Activated T-helper 2 cell treated with anti-CD3 and anti-CD28 coated beads, Interferon-gamma antibody, Interleukin-2, Interleukin-4, amounts not matched to agents 10 μg/mL and 5 μg/mL and 100 μg/mL, durations not matched to agents 14 hours and 24 hours and 36 hours (primary cell): ENCODE measurements at regions not wholly inside any gene's neighbourhood (a gene's known extent, or its start where the extent isn't known, plus 50 kb on each side); places are given as distances from the start of the nearest gene placed in this dataset.

Source experiments
- DNase-seq: peaks from one replicate; pipeline ENCODE4 v3.0.0; 2021; ENCODE audit warnings: low spot score
- H3K27ac Mint-ChIP-seq: one replicate; pipeline ENCODE4 v1.8.0; 2021; ENCODE audit warnings: mixed read lengths
- H3K27me3 Mint-ChIP-seq: one replicate; pipeline ENCODE4 v1.8.0; 2021; ENCODE audit warnings: low read depth, mixed read lengths
- H3K36me3 Mint-ChIP-seq: one replicate; pipeline ENCODE4 v1.8.0; 2021; ENCODE audit warnings: low read depth, mixed read lengths
- H3K4me1 Mint-ChIP-seq: one replicate; pipeline ENCODE4 v1.8.0; 2021; ENCODE audit warnings: low read depth, mixed read lengths
- H3K4me3 Mint-ChIP-seq: one replicate; pipeline ENCODE4 v1.8.0; 2021; ENCODE audit warnings: low read depth, mild to moderate bottlenecking, moderate library complexity, mixed read lengths
- H3K9me3 Mint-ChIP-seq: one replicate; pipeline ENCODE4 v1.8.0; 2021; ENCODE audit warnings: mixed read lengths
- intact Hi-C: fragments of 100-400 bp; cut with micrococcal nuclease; formaldehyde crosslinking; loops from one replicate; pipeline ENCODE4 v1.15.1; 2023

DNA sequence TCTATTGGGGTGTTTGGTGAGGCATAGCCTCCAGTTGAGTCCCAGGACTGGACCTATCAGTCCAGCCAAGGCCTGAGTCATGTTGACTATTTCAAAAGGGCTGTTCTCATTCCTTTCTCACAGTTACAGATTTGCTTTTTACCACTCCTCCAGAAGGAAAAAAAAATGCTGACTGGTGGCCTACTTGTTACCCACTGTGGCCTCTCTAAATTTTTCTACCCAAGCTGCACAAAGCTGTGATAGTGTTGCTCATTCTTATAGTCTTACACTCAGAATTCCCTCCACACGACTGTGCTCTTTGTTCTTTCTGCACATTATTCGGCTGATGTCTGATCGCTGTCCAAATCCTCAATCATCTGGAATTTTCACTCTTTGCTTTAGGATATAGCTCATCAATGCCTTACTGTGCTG is 1142.2 kb downstream of the IGSF11 start:
- intact Hi-C loops: no loop called here
- no peak for DNase-seq
- Mint-ChIP-seq H3K27ac (no peak overlapping the region), H3K36me3 (no peaks in the 10 kb centered on the region), H3K9me3 (no peaks in the 10 kb centered on the region), H3K27me3 (no peaks in the 10 kb centered on the region), H3K4me1 (no peaks in the 10 kb centered on the region), H3K4me3 (no peak overlapping the region)

GRCh38 chr3:117893001-117893400 is 1141.6 kb downstream of the IGSF11 start:
- DNase-seq: no peak

GRCh38 chr3:117893638-117894037 is 1141.0 kb downstream of the IGSF11 start:
- no peaks in the 10 kb centered on the region for H3K4me1 Mint-ChIP-seq
- no peaks in the 10 kb centered on the region for H3K36me3 Mint-ChIP-seq

More at GRCh38 chr3:117893001-117893400, 1141.6 kb downstream of the IGSF11 start:
- no peaks in the 10 kb centered on the region for H3K4me1 Mint-ChIP-seq
- intact Hi-C loops: no loop called here
- no peak overlapping the region for H3K27ac Mint-ChIP-seq
- H3K36me3 Mint-ChIP-seq: no peaks in the 10 kb centered on the region
- H3K27me3 Mint-ChIP-seq: no peaks in the 10 kb centered on the region
- H3K9me3 Mint-ChIP-seq: no peaks in the 10 kb centered on the region
- H3K4me3 Mint-ChIP-seq: no peak overlapping the region

GRCh38 chr3:117898722-117899522 is 1135.7 kb downstream of the IGSF11 start:
- Mint-ChIP-seq H3K27me3 (no peaks in the 10 kb centered on the region), H3K4me3 (no peak overlapping the region), H3K9me3 (peaks cover 4% of the 10 kb centered on the region), H3K36me3 (no peaks in the 10 kb centered on the region), H3K4me1 (no peaks in the 10 kb centered on the region), H3K27ac (no peak overlapping the region)
- intact Hi-C loops: no loop called here
- DNase-seq: no peak

More at GRCh38 chr3:117893638-117894037, 1141.0 kb downstream of the IGSF11 start:
- H3K27ac Mint-ChIP-seq: no peak overlapping the region
- H3K27me3 Mint-ChIP-seq: no peaks in the 10 kb centered on the region
- DNase-seq: no peak
- H3K4me3 Mint-ChIP-seq: no peak overlapping the region
- intact Hi-C loops: no loop called here
- no peaks in the 10 kb centered on the region for H3K9me3 Mint-ChIP-seq

- H3K9me3 Mint-ChIP-seq: peaks cover 4% of the 10 kb centered on the region
- no peak overlapping the region for H3K27ac Mint-ChIP-seq
- DNase-seq: no peak
- no peak overlapping the region for H3K4me3 Mint-ChIP-seq
- intact Hi-C loops: no loop called here
- no peaks in the 10 kb centered on the region for H3K36me3 Mint-ChIP-seq
- H3K4me1 Mint-ChIP-seq: no peaks in the 10 kb centered on the region
- no peaks in the 10 kb centered on the region for H3K27me3 Mint-ChIP-seq
These were observed 1131.4 kb downstream of the IGSF11 start for GRCh38 chr3:117903226-117903625.

DNA sequence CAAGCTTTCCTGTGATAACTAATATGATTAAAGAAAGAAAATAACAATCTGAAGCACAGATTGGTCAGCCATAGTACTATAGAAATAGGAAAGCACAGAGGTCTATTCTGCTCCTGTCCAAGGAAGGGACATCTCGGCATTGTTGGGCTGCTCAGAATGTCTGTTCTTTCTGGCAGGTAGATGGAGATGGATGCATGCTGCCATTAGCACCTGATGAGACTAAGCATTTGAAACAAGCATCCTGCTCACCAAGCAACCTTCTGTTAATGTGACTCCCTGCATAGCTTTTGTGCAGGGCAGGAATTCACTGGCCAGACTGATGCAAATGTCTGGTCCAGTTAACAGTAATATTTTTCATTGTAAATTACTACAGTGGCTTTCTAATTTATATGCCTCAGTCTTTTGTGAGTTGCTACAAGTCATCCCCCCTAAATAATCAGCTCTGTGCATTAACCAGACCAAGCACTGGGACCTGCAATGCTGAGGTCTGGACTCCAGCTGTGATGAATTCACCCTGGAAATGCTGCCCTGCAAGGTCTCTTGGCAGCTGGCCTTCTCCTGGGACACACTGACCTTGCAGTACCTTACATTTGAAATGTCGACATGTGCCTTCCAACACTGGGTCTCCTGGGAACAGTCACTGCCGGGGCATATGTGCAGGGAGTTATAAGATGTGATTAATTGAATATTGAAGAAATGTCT is 1123.7 kb downstream of the IGSF11 start:
- Mint-ChIP-seq H3K27ac (no peak overlapping the region), H3K4me1 (no peaks in the 10 kb centered on the region), H3K36me3 (no peaks in the 10 kb centered on the region), H3K27me3 (no peaks in the 10 kb centered on the region), H3K9me3 (no peaks in the 10 kb centered on the region), H3K4me3 (no peak overlapping the region)
- intact Hi-C loops: no loop called here
- no peak for DNase-seq

DNA sequence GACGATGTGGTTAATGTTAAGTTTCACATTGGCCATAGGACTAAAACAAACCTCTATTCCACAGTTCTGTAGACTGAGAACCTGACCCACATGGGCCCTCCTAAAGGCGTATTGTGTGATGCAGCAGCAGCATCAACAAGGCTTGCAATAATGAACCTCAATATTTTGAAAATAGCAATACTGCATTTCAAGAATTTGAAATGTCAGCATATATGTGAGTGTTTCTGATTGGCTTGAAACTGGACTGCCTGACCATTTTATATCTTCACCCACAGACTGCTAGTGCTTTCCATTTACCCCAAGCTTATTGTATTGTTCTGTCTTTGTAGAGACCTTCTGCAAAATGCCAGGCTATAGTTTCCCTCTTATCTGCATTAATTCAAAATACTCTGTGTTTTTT is 1122.3 kb downstream of the IGSF11 start:
- H3K36me3 Mint-ChIP-seq: no peaks in the 10 kb centered on the region
- intact Hi-C loops: no loop called here
- H3K27me3 Mint-ChIP-seq: no peaks in the 10 kb centered on the region
- no peak for DNase-seq
- no peak overlapping the region for H3K4me3 Mint-ChIP-seq
- no peak overlapping the region for H3K27ac Mint-ChIP-seq
- H3K9me3 Mint-ChIP-seq: no peaks in the 10 kb centered on the region
- H3K4me1 Mint-ChIP-seq: no peaks in the 10 kb centered on the region

- H3K36me3 Mint-ChIP-seq: no peaks in the 10 kb centered on the region
- H3K4me1 Mint-ChIP-seq: no peaks in the 10 kb centered on the region
- DNase-seq: no peak
- no peak overlapping the region for H3K27ac Mint-ChIP-seq
- intact Hi-C loops: no loop called here
- H3K9me3 Mint-ChIP-seq: no peaks in the 10 kb centered on the region
- no peaks in the 10 kb centered on the region for H3K27me3 Mint-ChIP-seq
- no peak overlapping the region for H3K4me3 Mint-ChIP-seq
These were observed 1120.0 kb downstream of the IGSF11 start for GRCh38 chr3:117914540-117915100.

- Mint-ChIP-seq H3K4me1 (no peaks in the 10 kb centered on the region), H3K27ac (no peak overlapping the region), H3K36me3 (no peaks in the 10 kb centered on the region), H3K9me3 (no peaks in the 10 kb centered on the region), H3K4me3 (no peak overlapping the region), H3K27me3 (no peaks in the 10 kb centered on the region)
- DNase-seq: no peak
- intact Hi-C loops: no loop called here
These were observed 1117.8 kb downstream of the IGSF11 start for GRCh38 chr3:117916839-117917238.

DNA sequence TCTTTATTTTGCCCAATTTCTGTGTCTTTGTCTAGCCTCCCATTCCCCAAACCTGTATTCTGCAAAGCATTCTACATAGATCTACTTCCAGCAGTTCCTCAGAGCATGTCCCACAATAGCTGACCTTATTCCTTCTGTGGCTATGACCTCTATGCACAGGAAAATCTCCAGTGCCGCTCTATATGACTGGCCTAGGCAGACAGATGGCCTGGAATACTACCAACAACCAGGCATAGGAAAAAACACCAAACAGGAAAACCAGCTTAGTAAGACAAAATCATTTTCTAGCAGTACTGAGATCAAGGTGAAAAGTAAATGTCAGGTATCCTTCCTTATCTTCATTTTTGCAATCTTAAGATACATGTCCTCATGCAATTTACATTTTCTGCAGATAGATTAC is 1115.0 kb downstream of the IGSF11 start:
- Mint-ChIP-seq H3K27ac (no peak overlapping the region), H3K36me3 (no peaks in the 10 kb centered on the region), H3K9me3 (no peaks in the 10 kb centered on the region), H3K4me1 (no peaks in the 10 kb centered on the region), H3K4me3 (no peak overlapping the region), H3K27me3 (no peaks in the 10 kb centered on the region)
- intact Hi-C loops: no loop called here
- DNase-seq: no peak

GRCh38 chr3:117920253-117920898 is 1114.3 kb downstream of the IGSF11 start:
- no peak for DNase-seq
- Mint-ChIP-seq H3K9me3 (no peaks in the 10 kb centered on the region), H3K4me3 (no peak overlapping the region), H3K36me3 (no peaks in the 10 kb centered on the region), H3K27me3 (no peaks in the 10 kb centered on the region), H3K27ac (no peak overlapping the region), H3K4me1 (no peaks in the 10 kb centered on the region)
- intact Hi-C loops: no loop called here

DNA sequence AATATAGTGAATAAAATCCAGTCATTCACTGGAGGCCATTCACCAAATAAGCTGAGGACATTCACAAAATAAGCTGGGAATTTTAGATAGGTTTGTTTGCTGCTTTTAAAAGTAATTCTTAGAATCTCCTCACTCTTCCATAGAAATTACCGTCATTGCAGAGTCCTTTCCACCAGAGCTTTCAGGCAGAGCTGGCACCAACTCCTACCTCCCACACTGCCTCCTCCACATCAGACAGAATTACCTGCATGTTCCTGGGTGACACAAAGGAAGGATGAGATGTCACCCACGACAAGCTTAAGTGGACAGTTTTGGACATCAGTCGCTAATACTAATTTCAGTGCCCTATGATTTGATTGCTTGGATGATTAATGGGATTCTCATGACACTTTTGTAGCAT is 1113.2 kb downstream of the IGSF11 start:
- Mint-ChIP-seq H3K36me3 (no peaks in the 10 kb centered on the region), H3K27ac (no peak overlapping the region), H3K4me1 (no peaks in the 10 kb centered on the region), H3K9me3 (no peaks in the 10 kb centered on the region), H3K27me3 (no peaks in the 10 kb centered on the region), H3K4me3 (no peak overlapping the region)
- no peak for DNase-seq
- intact Hi-C loops: no loop called here

GRCh38 chr3:117922039-117922438 is 1112.6 kb downstream of the IGSF11 start:
- no peaks in the 10 kb centered on the region for H3K36me3 Mint-ChIP-seq
- no peak overlapping the region for H3K27ac Mint-ChIP-seq

More at GRCh38 chr3:117922039-117922438, 1112.6 kb downstream of the IGSF11 start:
- intact Hi-C loops: no loop called here
- no peak for DNase-seq
- Mint-ChIP-seq H3K27me3 (no peaks in the 10 kb centered on the region), H3K4me3 (no peak overlapping the region), H3K4me1 (no peaks in the 10 kb centered on the region), H3K9me3 (no peaks in the 10 kb centered on the region)
